NT2/D1 (cell line): ENCODE measurements at regions not wholly inside any gene's neighbourhood (a gene's known extent, or its start where the extent isn't known, plus 50 kb on each side); places are given as distances from the start of the nearest gene placed in this dataset.

Experiments
- YY1 ChIP-seq: IDR thresholded peaks from 2 replicates; pipeline ENCODE4 v1.6.1; 2011; ENCODE audit not compliant: insufficient read length, insufficient read depth
- ZNF274 ChIP-seq: IDR thresholded peaks from 2 replicates; pipeline ENCODE4 v1.6.1; 2011; ENCODE audit warnings: mild to moderate bottlenecking, low read depth, low read length

- TF ChIP-seq YY1 = no peak
- TF ChIP-seq ZNF274 = no peak
Observed at GRCh38 chr13:50677258-50677657, 166.2 kb downstream of the DLEU7 start.
